ENCODE measurements at regions not wholly inside any gene's neighbourhood (a gene's known extent, or its start where the extent isn't known, plus 50 kb on each side); places are given as distances from the start of the nearest gene placed in this dataset.

DNA sequence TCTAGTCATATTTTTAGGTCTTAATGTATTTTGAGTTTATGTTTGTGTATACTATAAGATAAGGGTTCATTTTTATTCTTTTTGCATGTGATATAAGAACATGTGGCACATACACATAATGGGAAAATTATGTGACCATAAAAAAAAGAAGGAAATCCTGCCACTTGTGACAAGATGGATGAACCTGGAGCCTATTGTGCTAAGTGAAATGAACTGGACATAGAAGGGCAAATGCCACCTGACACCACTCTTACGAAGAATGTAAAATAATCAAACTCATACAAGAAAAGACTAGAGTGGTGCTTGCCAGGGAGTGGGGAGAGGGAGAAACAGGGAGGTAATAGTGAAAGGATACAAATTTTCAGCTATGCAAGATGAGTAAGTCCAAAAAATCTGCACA is 126.1 kb downstream of the PLEKHG1 start:
- no peak for DNase-seq
- intact Hi-C loops (cut with DNase I), result no loop called here
- no peak for ATAC-seq (ENCODE audit: poor library complexity)

DNA sequence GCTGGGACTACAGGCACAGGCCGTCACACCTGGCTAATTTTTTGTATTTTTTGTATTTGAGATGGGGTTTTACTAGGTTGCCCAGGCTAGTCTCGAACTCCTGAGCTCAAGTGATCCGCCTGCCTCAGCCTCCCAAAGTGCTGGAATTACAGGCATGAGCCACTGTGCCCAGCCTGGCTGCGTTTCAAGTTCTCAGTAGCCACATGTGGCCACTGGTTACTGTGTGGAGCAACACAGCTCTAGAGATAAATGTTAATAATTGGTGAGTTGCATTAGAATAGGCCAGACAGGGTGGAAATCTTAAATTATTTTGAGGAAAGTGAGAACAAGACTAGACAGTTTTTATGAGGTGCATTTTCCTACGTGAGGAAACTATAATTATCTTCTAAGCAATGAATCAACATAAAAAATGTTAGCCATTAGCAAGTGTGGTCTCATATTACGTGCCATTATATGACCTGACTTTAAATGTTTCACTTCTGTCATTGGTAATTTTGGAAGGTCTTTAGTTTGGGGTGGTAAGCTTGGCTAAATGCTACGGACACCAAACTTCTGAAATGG is 129.6 kb downstream of the PLEKHG1 start:
- intact Hi-C loops (cut with DNase I), result no loop called here
- DNase-seq (no peak), ATAC-seq (ENCODE audit: poor library complexity) (no peak)

DNA sequence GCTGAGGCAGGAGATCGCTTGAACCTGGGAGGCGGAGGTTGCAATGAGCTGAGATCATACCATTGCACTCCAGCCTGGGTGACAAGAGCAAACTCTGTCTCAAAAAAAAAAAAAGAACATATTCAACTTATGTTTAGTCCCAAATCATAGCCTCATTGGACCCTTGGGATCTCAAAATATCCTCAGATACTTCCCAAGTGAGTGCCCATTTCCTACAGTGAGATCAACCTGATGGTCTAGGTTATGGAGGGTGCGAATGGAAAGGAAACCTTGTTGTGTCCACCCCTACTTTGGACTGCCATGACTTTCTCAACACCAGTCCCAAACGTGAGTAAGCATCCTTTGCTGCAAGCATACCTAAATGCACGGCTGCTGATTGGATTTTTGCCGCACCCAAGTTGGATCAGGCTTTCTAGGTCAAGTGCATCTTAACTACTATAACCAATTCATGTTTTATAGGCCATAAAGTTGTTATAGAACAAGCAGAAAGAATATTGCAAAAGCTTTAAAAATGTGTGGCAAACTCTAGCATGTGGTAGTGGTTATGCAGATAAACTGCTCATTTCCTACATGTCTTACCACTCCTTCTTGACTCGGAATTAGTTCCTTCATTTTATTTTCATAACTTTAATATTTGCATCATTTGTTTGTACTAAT is 131.2 kb downstream of the PLEKHG1 start:
- no peak for ATAC-seq (ENCODE audit: poor library complexity)
- intact Hi-C loops (cut with DNase I), result no loop called here

DNA sequence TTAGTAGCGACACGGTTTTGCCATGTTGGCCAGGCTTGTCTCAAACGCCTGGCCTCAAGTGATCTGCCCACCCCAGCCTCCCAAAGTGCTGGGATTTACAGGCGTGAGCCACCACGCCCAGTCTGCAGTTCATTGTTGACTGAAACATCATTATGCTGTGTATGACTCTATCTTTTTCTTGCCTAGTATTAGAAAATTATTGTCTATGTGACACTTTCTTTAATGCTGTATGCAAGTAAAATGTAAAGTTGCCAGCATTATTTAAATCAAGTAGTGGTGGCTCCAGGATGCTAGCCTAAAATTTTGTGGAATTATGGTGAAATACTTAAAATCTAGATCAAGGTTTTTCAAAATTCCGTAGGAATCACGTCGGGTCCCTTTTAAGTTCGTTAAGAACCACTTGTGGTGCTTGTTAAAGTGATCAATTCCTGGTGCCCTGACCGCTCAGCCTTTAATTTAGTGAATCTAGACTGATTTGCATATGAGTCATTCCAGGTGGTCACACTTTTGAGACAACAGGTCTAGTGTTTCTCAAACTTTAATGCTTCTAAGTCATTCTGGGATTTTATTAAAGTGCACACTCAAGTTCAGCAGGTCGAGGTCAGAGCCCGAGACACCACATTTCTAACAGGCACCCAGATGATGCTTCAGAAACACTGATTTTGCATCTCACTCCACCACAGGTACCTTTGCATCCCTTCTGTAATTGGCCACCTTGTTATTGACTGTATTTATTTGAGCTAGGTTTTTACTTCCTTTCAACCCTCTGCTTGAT is 132.6 kb upstream of the MTHFD1L start:
- ATAC-seq (ENCODE audit: poor library complexity) (no peak), DNase-seq (no peak)
- intact Hi-C loops (cut with DNase I), result no loop called here

More for the DNA sequence above, 131.2 kb downstream of the PLEKHG1 start:
- no peak for DNase-seq

DNA sequence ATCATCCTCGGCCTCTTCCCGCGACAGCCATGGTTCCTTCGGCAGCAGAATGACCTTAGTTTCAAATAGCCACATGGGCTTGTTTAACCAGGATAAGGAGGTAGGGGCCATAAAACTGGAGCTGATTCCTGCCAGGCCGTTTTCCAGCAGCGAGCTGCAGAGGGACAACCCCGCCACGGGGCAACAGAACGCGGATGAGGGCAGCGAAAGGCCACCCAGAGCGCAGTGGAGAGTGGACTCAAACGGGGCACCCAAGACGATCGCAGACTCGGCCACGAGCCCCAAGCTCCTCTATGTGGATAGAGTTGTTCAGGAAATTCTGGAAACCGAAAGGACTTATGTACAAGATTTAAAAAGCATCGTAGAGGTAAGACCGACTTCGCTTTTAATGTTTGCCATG is 131.8 kb upstream of the MTHFD1L start:
- DNase-seq, result no peak
- no peak for ATAC-seq (ENCODE audit: poor library complexity)
- intact Hi-C loops (cut with DNase I), result no loop called here

DNA sequence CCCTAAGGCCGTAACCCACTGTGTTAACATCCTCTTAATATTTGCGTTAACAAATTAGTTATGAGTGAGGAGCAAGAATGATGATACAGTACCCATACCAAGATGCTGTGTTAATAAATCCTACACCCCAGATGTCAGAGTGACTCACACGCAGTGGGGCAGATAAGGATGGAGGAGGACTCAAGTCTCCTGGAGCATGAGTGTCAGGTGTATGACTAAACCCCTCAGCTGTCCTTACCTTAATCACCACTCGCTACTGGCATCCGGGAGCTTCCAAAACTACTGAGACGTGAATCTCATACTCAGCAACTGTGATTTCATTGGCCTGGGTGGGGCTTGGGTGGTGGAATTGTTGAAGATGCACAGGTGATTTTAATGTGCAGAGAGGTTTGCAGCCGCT is 131.3 kb upstream of the MTHFD1L start:
- DNase-seq (no peak), ATAC-seq (ENCODE audit: poor library complexity) (no peak)
- intact Hi-C loops (cut with DNase I), result no loop called here

DNA sequence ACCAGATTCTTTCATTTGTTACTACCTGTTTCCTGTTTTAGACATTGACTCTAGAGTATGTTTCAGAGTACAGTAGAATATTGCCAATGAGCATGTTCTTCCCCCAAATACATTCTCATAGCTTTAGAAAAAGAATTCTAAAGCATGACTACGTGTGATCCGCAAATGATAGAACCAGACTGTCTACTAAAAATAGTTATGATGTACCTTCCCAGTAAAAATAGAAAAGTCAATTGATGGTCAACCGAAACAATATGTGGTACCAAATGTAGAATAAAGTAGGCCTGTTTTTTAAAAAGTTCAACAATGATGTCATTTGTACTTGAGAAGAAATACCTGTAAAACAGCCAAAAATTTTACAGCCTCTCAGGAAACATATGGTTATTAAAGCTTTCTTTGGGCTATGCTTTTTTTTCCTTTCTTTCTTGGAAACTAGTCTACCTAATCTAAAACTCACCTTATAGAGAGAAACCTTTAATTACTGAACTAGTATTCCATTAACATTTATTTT is 130.1 kb upstream of the MTHFD1L start:
- no peak for DNase-seq
- intact Hi-C loops (cut with DNase I), result no loop called here
- no peak for ATAC-seq (ENCODE audit: poor library complexity)

DNA sequence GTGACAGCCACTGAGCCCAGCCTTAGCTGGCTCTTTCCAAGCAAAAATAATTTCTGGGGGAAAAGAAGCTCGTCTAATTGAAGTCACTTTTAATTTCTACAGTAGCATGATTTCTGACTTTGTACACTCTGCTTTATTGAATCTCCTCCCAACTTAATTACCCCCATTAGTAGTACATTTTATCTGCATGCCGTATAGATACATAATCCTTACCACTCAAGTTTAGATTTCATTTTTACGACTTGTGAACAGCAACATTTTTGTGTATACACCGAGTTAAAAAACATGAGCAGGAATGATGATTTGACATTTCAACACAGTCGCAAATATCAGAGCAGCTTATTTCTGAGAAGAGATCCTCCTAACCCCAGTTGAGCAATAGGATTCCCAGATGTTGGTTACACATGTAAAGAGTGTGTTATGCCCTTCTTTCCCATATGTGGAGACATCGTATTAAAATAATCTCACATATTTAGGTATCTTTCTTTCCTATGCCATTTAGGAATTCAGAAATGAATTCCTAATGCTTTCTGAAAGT is 127.3 kb upstream of the MTHFD1L start:
- DNase-seq, result no peak
- intact Hi-C loops (cut with DNase I), result no loop called here

GRCh38 chr6:150739711-150740349 is 125.7 kb upstream of the MTHFD1L start:
- DNase-seq (no peak), ATAC-seq (ENCODE audit: poor library complexity) (peak; percentile 61)
- intact Hi-C loops (cut with DNase I), result no loop called here

More for the DNA sequence above, 127.3 kb upstream of the MTHFD1L start:
- no peak for ATAC-seq (ENCODE audit: poor library complexity)

- DNase-seq, result no peak
- intact Hi-C loops (cut with DNase I), result no loop called here
- no peak for ATAC-seq (ENCODE audit: poor library complexity)
Observed at GRCh38 chr6:150740453-150740852, 125.0 kb upstream of the MTHFD1L start.

DNA sequence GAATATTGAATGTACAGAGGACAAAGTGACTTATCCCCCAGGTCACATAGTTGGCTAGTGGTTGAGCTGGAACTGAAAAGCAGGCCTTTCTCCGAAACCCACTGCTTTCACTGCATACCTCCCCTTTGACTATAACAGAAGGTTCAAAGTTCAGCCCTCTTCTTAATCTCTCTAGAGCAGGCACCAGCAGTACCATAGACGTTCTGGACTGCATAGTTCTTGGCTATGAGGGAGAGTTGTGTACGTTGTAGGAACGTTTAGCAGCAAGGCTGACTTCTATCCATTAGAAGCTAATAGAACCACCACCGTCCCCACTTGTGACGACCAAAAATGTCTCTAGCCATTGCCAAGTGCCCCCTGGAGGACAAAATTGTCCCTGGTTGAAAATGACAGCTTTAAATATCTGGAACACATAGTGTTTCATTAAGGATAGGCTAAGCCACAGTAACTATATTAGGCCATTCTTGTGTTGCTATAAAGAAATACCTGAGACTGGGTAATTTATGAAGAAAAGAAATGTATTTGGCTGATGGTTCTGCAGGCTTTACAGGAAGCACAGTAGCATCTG is 123.8 kb upstream of the MTHFD1L start:
- intact Hi-C loops (cut with DNase I), result no loop called here
- no peak for DNase-seq
- ATAC-seq (ENCODE audit: poor library complexity), result no peak

GRCh38 chr6:150744522-150745260 is 120.8 kb upstream of the MTHFD1L start:
- intact Hi-C loops (cut with DNase I), result no loop called here
- ATAC-seq (ENCODE audit: poor library complexity) (peak; percentile 38), DNase-seq (no peak)

- DNase-seq, result peak; percentile 66
- intact Hi-C loops (cut with DNase I), result no loop called here
- peak; percentile 94 for ATAC-seq (ENCODE audit: poor library complexity)
Observed at GRCh38 chr6:150745896-150746295, 119.6 kb upstream of the MTHFD1L start.

- DNase-seq (no peak), ATAC-seq (ENCODE audit: poor library complexity) (no peak)
- intact Hi-C loops (cut with DNase I), result no loop called here
Observed at GRCh38 chr6:150747155-150747554, 118.3 kb upstream of the MTHFD1L start.

DNA sequence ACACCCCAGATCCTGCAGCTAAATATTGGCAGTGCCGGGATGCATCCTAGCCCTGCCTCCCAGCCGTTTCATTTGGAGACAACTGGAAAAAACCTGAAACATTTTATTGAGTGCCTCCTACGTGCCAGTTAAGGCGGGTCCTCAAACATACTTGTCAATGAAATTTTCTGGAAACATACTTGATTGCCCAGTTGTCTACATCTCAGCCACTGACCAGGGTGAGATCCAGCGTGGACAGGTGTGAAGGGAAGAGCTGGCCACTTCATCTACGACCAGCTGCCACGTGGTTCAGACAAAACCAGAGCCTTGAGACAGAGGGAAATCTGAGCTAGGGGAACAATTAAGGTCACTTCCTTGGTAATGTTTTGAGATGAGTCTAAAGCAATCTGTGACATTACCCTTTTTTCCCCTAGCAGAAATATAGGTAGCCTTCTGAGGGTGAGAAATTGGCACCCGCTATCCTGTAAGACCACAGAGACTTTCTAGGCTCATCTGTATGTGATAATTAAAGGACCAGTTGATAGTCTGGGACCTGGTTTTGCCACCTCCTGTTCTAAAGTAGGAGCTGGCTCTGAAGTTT is 116.3 kb upstream of the MTHFD1L start:
- intact Hi-C loops (cut with DNase I), result no loop called here
- ATAC-seq (ENCODE audit: poor library complexity), result no peak

DNA sequence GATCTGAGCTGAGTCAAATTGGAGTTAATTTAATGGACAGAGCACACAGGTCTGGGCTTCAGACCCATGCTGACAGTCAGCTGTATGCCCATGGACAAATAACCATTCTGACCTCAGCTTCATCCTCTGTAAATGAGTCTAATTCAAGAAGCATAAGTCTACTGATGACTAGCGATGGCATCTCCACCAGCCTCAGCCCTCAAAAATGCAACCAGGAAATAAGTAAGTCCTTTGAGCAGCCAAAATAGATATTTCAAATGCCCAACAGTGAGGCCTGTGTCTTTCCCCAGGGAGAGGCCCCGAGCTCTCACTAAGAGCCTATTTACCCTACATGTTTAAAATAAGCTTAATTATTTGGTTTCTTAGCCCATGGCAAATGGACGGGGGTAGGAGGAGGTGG is 114.2 kb upstream of the MTHFD1L start:
- no peak for ATAC-seq (ENCODE audit: poor library complexity)
- intact Hi-C loops (cut with DNase I), result no loop called here

More for the DNA sequence above, 116.3 kb upstream of the MTHFD1L start:
- DNase-seq, result no peak

GRCh38 chr6:150752409-150752808 is 113.1 kb upstream of the MTHFD1L start:
- no peak for DNase-seq
- intact Hi-C loops (cut with DNase I), result no loop called here
- ATAC-seq (ENCODE audit: poor library complexity), result no peak

More for the DNA sequence above, 114.2 kb upstream of the MTHFD1L start:
- no peak for DNase-seq

All from Right ventricle myocardium superior (tissue), 1 donor.